HepG2 (cell line): ENCODE measurements at regions not wholly inside any gene's neighbourhood (a gene's known extent, or its start where the extent isn't known, plus 50 kb on each side); places are given as distances from the start of the nearest gene placed in this dataset.

Experiments used
- FLYWCH1 ChIP-seq: sonication (generic); formaldehyde crosslinking; IDR thresholded peaks from 2 replicates; pipeline ENCODE4 v1.8.1; 2023; ENCODE audit warnings: mild to moderate bottlenecking, missing genetic modification reagents
- MIXL1 ChIP-seq: IDR thresholded peaks from 2 replicates; pipeline ENCODE4 v1.6.1; 2016
- NFIC ChIP-seq: IDR thresholded peaks from 2 replicates; pipeline ENCODE4 v1.6.1; 2012; ENCODE audit warnings: mild to moderate bottlenecking, low read length, inconsistent platforms
- TBX2 ChIP-seq: sonication (generic); formaldehyde crosslinking; IDR thresholded peaks from 2 replicates; pipeline ENCODE4 v1.5.0; 2020; ENCODE audit warnings: missing genetic modification reagents, mild to moderate bottlenecking, borderline replicate concordance
- U2AF2 ChIP-seq: fragments of 200-400 bp; formaldehyde crosslinking; IDR thresholded peaks from 2 replicates; pipeline ENCODE4 v1.6.1; 2017; ENCODE audit warnings: low read depth, mild to moderate bottlenecking, low read length
- ZNF570 ChIP-seq: sonication (generic); formaldehyde crosslinking; IDR thresholded peaks from 2 replicates; pipeline ENCODE4 v1.4.0; 2020; ENCODE audit warnings: mild to moderate bottlenecking, missing genetic modification reagents, borderline replicate concordance
- TF ChIP-seq, protein P1 (sequence below): sonication (generic); formaldehyde crosslinking; IDR thresholded peaks from 2 replicates; pipeline ENCODE4 v1.4.0; 2020; ENCODE audit warnings: missing genetic modification reagents, borderline replicate concordance
- TF ChIP-seq, protein P2 (sequence below), 2 experiments: sonication (generic) in 1 of 2; formaldehyde crosslinking in 1 of 2; IDR thresholded peaks; 2 replicates each; pipeline versions ENCODE4 v1.5.1 to v1.6.1; 2011 to 2020; ENCODE audit warnings: borderline replicate concordance in 1 of 2, low read depth in 1 of 2, low read length in 1 of 2, mild to moderate bottlenecking in 1 of 2, missing genetic modification reagents in 1 of 2, moderate library complexity in 1 of 2
- TF ChIP-seq, protein P3 (sequence below): sonication (generic); formaldehyde crosslinking; IDR thresholded peaks from 2 replicates; pipeline ENCODE4 v1.5.0; 2020; ENCODE audit warnings: mild to moderate bottlenecking, missing genetic modification reagents, moderate library complexity
- TF ChIP-seq, protein P4 (sequence below): sonication (generic); formaldehyde crosslinking; IDR thresholded peaks from 2 replicates; pipeline ENCODE4 v1.4.0; 2020; ENCODE audit warnings: missing genetic modification reagents, mild to moderate bottlenecking, borderline replicate concordance
- TF ChIP-seq, protein P5 (sequence below): sonication (generic); formaldehyde crosslinking; IDR thresholded peaks from 2 replicates; pipeline ENCODE4 v1.8.0; 2022; ENCODE audit warnings: low read depth, missing genetic modification reagents

- TF ChIP-seq, protein P1, sequence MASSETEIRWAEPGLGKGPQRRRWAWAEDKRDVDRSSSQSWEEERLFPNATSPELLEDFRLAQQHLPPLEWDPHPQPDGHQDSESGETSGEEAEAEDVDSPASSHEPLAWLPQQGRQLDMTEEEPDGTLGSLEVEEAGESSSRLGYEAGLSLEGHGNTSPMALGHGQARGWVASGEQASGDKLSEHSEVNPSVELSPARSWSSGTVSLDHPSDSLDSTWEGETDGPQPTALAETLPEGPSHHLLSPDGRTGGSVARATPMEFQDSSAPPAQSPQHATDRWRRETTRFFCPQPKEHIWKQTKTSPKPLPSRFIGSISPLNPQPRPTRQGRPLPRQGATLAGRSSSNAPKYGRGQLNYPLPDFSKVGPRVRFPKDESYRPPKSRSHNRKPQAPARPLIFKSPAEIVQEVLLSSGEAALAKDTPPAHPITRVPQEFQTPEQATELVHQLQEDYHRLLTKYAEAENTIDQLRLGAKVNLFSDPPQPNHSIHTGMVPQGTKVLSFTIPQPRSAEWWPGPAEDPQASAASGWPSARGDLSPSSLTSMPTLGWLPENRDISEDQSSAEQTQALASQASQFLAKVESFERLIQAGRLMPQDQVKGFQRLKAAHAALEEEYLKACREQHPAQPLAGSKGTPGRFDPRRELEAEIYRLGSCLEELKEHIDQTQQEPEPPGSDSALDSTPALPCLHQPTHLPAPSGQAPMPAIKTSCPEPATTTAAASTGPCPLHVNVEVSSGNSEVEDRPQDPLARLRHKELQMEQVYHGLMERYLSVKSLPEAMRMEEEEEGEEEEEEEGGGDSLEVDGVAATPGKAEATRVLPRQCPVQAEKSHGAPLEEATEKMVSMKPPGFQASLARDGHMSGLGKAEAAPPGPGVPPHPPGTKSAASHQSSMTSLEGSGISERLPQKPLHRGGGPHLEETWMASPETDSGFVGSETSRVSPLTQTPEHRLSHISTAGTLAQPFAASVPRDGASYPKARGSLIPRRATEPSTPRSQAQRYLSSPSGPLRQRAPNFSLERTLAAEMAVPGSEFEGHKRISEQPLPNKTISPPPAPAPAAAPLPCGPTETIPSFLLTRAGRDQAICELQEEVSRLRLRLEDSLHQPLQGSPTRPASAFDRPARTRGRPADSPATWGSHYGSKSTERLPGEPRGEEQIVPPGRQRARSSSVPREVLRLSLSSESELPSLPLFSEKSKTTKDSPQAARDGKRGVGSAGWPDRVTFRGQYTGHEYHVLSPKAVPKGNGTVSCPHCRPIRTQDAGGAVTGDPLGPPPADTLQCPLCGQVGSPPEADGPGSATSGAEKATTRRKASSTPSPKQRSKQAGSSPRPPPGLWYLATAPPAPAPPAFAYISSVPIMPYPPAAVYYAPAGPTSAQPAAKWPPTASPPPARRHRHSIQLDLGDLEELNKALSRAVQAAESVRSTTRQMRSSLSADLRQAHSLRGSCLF (CRISPR knock-in tag) = no peak
- TF ChIP-seq, protein P2, sequence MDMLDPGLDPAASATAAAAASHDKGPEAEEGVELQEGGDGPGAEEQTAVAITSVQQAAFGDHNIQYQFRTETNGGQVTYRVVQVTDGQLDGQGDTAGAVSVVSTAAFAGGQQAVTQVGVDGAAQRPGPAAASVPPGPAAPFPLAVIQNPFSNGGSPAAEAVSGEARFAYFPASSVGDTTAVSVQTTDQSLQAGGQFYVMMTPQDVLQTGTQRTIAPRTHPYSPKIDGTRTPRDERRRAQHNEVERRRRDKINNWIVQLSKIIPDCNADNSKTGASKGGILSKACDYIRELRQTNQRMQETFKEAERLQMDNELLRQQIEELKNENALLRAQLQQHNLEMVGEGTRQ (IDR thresholded peaks at IDR 0.05; ENCODE audit: low read depth, low read length) = no peak
- TF ChIP-seq, protein P2 (CRISPR knock-in tag; IDR thresholded peaks at IDR 0.05; ENCODE audit: borderline replicate concordance) = no peak
- TF ChIP-seq FLYWCH1 (CRISPR knock-in tag) (no peak), NFIC (no peak), U2AF2 (no peak), TBX2 (no peak), ZNF570 (no peak), MIXL1 (CRISPR knock-in tag) (no peak)
- TF ChIP-seq, protein P3, sequence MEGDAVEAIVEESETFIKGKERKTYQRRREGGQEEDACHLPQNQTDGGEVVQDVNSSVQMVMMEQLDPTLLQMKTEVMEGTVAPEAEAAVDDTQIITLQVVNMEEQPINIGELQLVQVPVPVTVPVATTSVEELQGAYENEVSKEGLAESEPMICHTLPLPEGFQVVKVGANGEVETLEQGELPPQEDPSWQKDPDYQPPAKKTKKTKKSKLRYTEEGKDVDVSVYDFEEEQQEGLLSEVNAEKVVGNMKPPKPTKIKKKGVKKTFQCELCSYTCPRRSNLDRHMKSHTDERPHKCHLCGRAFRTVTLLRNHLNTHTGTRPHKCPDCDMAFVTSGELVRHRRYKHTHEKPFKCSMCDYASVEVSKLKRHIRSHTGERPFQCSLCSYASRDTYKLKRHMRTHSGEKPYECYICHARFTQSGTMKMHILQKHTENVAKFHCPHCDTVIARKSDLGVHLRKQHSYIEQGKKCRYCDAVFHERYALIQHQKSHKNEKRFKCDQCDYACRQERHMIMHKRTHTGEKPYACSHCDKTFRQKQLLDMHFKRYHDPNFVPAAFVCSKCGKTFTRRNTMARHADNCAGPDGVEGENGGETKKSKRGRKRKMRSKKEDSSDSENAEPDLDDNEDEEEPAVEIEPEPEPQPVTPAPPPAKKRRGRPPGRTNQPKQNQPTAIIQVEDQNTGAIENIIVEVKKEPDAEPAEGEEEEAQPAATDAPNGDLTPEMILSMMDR (CRISPR knock-in tag) = no peak
- TF ChIP-seq, protein P4, sequence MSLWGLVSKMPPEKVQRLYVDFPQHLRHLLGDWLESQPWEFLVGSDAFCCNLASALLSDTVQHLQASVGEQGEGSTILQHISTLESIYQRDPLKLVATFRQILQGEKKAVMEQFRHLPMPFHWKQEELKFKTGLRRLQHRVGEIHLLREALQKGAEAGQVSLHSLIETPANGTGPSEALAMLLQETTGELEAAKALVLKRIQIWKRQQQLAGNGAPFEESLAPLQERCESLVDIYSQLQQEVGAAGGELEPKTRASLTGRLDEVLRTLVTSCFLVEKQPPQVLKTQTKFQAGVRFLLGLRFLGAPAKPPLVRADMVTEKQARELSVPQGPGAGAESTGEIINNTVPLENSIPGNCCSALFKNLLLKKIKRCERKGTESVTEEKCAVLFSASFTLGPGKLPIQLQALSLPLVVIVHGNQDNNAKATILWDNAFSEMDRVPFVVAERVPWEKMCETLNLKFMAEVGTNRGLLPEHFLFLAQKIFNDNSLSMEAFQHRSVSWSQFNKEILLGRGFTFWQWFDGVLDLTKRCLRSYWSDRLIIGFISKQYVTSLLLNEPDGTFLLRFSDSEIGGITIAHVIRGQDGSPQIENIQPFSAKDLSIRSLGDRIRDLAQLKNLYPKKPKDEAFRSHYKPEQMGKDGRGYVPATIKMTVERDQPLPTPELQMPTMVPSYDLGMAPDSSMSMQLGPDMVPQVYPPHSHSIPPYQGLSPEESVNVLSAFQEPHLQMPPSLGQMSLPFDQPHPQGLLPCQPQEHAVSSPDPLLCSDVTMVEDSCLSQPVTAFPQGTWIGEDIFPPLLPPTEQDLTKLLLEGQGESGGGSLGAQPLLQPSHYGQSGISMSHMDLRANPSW = no peak
- TF ChIP-seq, protein P5, sequence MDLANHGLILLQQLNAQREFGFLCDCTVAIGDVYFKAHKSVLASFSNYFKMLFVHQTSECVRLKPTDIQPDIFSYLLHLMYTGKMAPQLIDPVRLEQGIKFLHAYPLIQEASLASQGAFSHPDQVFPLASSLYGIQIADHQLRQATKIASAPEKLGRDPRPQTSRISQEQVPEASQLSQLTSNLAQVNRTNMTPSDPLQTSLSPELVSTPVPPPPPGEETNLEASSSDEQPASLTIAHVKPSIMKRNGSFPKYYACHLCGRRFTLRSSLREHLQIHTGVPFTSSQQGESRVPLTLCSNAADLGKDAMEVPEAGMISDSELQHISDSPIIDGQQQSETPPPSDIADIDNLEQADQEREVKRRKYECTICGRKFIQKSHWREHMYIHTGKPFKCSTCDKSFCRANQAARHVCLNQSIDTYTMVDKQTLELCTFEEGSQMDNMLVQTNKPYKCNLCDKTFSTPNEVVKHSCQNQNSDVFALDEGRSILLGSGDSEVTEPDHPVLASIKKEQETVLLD (CRISPR knock-in tag) = no peak
These were observed 141.2 kb downstream of the SERPINI1 start (continued) for GRCh38 chr3:167876620-167877281.
